PC-9 (cell line): ENCODE measurements at regions not wholly inside any gene's neighbourhood (a gene's known extent, or its start where the extent isn't known, plus 50 kb on each side); places are given as distances from the start of the nearest gene placed in this dataset.

ENCODE experiments used
- BruUV-seq: library from RNA; stranded (reverse); fragments of 400-500 nt; replicated peaks from 2 replicates; lab custom pipeline; 2021; lab: Mats Ljungman, UMichigan
- CTCF ChIA-PET: fragments of 300-600 bp; sonication (Branson Sonifier 250); formaldehyde crosslinking; loops from one replicate; lab custom pipeline; 2022; ENCODE audit warnings: antibody characterized with exemption; lab: Charles Lee
- POLR2A ChIA-PET: fragments of 300-600 bp; sonication (Branson Sonifier 250); formaldehyde crosslinking; loops from one replicate; lab custom pipeline; 2022; ENCODE audit warnings: antibody characterized with exemption; ENCODE audit not compliant: unreplicated experiment; lab: Charles Lee
- DNase-seq, 2 experiments: peaks; one replicate each; pipeline versions ENCODE4 v3.0.0 to v3.0.0-alpha.2; 2015 to 2022; ENCODE audit warnings: mixed read lengths in 1 of 2
- H2AFZ ChIP-seq: fragments of 200-600 bp; sonication (generic); 2 replicates; pipeline ENCODE4 v1.8.1; 2017; ENCODE audit warnings: antibody characterized with exemption
- H3F3A ChIP-seq: fragments of 200-600 bp; sonication (generic); 2 replicates; pipeline ENCODE4 v1.8.1; 2017; ENCODE audit warnings: antibody characterized with exemption, mild to moderate bottlenecking, low read depth; ENCODE audit not compliant: insufficient read depth
- H3K27ac ChIP-seq: fragments of 200-600 bp; sonication (generic); 2 replicates; pipeline ENCODE4 v1.6.1; 2016; ENCODE audit warnings: mixed run types
- H3K27me3 ChIP-seq: fragments of 200-600 bp; sonication (generic); 2 replicates; pipeline ENCODE4 v1.6.1; 2016; ENCODE audit warnings: low read depth, mixed run types; ENCODE audit not compliant: insufficient read depth
- H3K36me3 ChIP-seq: fragments of 200-600 bp; sonication (generic); 2 replicates; pipeline ENCODE4 v1.6.1; 2016; ENCODE audit warnings: low read depth, mixed run types
- H3K4me1 ChIP-seq: fragments of 200-600 bp; sonication (generic); replicated peaks from 2 replicates; pipeline ENCODE4 v1.6.1; 2016; ENCODE audit warnings: mixed run types; ENCODE audit not compliant: insufficient read depth
- H3K4me2 ChIP-seq: fragments of 200-600 bp; sonication (generic); 2 replicates; pipeline ENCODE4 v1.6.1; 2017; ENCODE audit warnings: mixed run types
- H3K4me3 ChIP-seq: fragments of 200-600 bp; sonication (generic); 2 replicates; pipeline ENCODE4 v1.6.1; 2016; ENCODE audit warnings: mixed run types
- H3K79me2 ChIP-seq: fragments of 200-600 bp; sonication (generic); 2 replicates; pipeline ENCODE4 v1.6.1; 2017; ENCODE audit warnings: low read depth, mixed run types
- H3K9me2 ChIP-seq: fragments of 200-600 bp; sonication (generic); 2 replicates; pipeline ENCODE4 v1.8.1; 2017; ENCODE audit warnings: mild to moderate bottlenecking; ENCODE audit not compliant: insufficient read depth
- H3K9me3 ChIP-seq: fragments of 200-600 bp; sonication (generic); 2 replicates; pipeline ENCODE4 v1.8.1; 2016; ENCODE audit warnings: low read depth; ENCODE audit not compliant: insufficient read depth
- H4K20me1 ChIP-seq: fragments of 200-600 bp; sonication (generic); 2 replicates; pipeline ENCODE4 v1.8.1; 2017; ENCODE audit not compliant: insufficient read depth
- EZH2 ChIP-seq: fragments of 200-600 bp; sonication (generic); IDR thresholded peaks from 2 replicates; pipeline ENCODE4 v1.8.0; 2017; ENCODE audit warnings: antibody characterized with exemption, low read depth
- intact Hi-C: fragments of 100-400 bp; cut with micrococcal nuclease; formaldehyde crosslinking; loops from one replicate; pipeline ENCODE4 v1.10.0; 2022; ENCODE audit not compliant: unreplicated experiment
- TF ChIP-seq, protein P1 (sequence below): fragments of 200-600 bp; sonication (generic); conservative IDR thresholded peaks from 2 replicates; pipeline ENCODE4 v1.6.1; 2017; ENCODE audit warnings: mixed run types, antibody characterized with exemption, mild to moderate bottlenecking, moderate library complexity

GRCh38 chr5:15214010-15214409 is 286.0 kb upstream of the FBXL7 start:
- no peak for DNase-seq
- Histone ChIP-seq H3F3A (no peaks in the 10 kb centered on the region), H2AFZ (no peak overlapping the region), H3K4me2 (no peak overlapping the region), H3K9me2 (no peaks in the 10 kb centered on the region), H3K9me3 (no peaks in the 10 kb centered on the region), H3K4me1 (no peaks in the 10 kb centered on the region), H3K36me3 (no peaks in the 10 kb centered on the region), H3K27me3 (no peaks in the 10 kb centered on the region), H4K20me1 (no peaks in the 10 kb centered on the region), H3K4me3 (no peak overlapping the region), H3K27ac (no peak overlapping the region), H3K79me2 (no peaks in the 10 kb centered on the region)
- no TSS peak for BruUV-seq
- TF ChIP-seq EZH2 = no peak
- TF ChIP-seq, protein P1, sequence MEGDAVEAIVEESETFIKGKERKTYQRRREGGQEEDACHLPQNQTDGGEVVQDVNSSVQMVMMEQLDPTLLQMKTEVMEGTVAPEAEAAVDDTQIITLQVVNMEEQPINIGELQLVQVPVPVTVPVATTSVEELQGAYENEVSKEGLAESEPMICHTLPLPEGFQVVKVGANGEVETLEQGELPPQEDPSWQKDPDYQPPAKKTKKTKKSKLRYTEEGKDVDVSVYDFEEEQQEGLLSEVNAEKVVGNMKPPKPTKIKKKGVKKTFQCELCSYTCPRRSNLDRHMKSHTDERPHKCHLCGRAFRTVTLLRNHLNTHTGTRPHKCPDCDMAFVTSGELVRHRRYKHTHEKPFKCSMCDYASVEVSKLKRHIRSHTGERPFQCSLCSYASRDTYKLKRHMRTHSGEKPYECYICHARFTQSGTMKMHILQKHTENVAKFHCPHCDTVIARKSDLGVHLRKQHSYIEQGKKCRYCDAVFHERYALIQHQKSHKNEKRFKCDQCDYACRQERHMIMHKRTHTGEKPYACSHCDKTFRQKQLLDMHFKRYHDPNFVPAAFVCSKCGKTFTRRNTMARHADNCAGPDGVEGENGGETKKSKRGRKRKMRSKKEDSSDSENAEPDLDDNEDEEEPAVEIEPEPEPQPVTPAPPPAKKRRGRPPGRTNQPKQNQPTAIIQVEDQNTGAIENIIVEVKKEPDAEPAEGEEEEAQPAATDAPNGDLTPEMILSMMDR = no peak
- POLR2A ChIA-PET = interaction anchor here (0.6 kb wide), 1 partner anchor 40 kb away, joined by 3 read pairs; no protein-coding TSS in a partner anchor
- intact Hi-C loops = no loop called here
- CTCF ChIA-PET = no interaction called here

- Histone ChIP-seq H3K4me2 (no peak overlapping the region), H3K9me3 (no peaks in the 10 kb centered on the region), H3K9me2 (no peaks in the 10 kb centered on the region), H3K27me3 (no peaks in the 10 kb centered on the region), H3K4me1 (no peaks in the 10 kb centered on the region), H4K20me1 (no peaks in the 10 kb centered on the region), H3F3A (no peaks in the 10 kb centered on the region), H3K79me2 (no peaks in the 10 kb centered on the region), H3K36me3 (no peaks in the 10 kb centered on the region), H3K27ac (no peak overlapping the region), H2AFZ (no peak overlapping the region; the same call in 1 of the 2 replicates), H3K4me3 (no peak overlapping the region)
- intact Hi-C loops = no loop called here
- DNase-seq = no peak
- CTCF ChIA-PET = no interaction called here
- no TSS peak for BruUV-seq
- no peak for TF ChIP-seq EZH2
- TF ChIP-seq, protein P1 = no peak
- POLR2A ChIA-PET = no interaction called here
Measured at GRCh38 chr5:15209053-15209762, 290.8 kb upstream of the FBXL7 start.

DNA sequence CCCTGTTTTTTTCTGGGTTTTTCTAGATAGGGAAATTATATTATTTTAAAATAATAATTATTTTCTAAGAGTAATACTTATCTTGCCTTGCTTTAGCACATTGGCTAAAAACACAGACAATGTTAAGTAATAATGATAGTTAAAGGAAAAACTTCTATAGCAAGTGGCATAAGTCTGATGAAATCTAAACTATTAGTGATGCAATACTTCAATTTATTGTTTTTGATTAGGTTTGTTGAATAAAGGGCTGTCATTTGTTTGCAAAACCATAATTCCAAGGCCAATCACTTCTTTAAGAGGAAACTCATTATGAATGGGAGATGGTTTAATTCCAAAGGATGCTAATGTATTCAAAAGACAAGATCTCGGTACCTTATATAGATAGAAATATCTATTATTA is 293.8 kb upstream of the FBXL7 start:
- intact Hi-C loops = no loop called here
- Histone ChIP-seq H3K4me2 (no peak overlapping the region), H3K27me3 (no peaks in the 10 kb centered on the region), H3K36me3 (no peaks in the 10 kb centered on the region), H3K9me3 (no peaks in the 10 kb centered on the region), H3K27ac (no peak overlapping the region), H3F3A (no peaks in the 10 kb centered on the region), H2AFZ (no peak overlapping the region), H3K4me1 (no peaks in the 10 kb centered on the region), H3K9me2 (no peaks in the 10 kb centered on the region), H3K4me3 (no peak overlapping the region), H4K20me1 (no peaks in the 10 kb centered on the region), H3K79me2 (no peaks in the 10 kb centered on the region)
- TF ChIP-seq EZH2 = no peak
- TF ChIP-seq, protein P1 = no peak
- no peak for DNase-seq
- BruUV-seq = no TSS peak
- ChIA-PET POLR2A (no interaction called here), CTCF (no interaction called here)
